SH-SY5Y (cell line): ENCODE measurements at regions not wholly inside any gene's neighbourhood (a gene's known extent, or its start where the extent isn't known, plus 50 kb on each side); places are given as distances from the start of the nearest gene placed in this dataset.

ENCODE experiments used
- GATA2 ChIP-seq: IDR thresholded peaks from 2 replicates; pipeline ENCODE4 v1.6.1; 2011; ENCODE audit warnings: mild to moderate bottlenecking, low read depth, low read length
- GATA3 ChIP-seq: IDR thresholded peaks from 2 replicates; pipeline ENCODE4 v1.6.1; 2011; ENCODE audit warnings: low read depth, mild to moderate bottlenecking, low read length, moderate library complexity

DNA sequence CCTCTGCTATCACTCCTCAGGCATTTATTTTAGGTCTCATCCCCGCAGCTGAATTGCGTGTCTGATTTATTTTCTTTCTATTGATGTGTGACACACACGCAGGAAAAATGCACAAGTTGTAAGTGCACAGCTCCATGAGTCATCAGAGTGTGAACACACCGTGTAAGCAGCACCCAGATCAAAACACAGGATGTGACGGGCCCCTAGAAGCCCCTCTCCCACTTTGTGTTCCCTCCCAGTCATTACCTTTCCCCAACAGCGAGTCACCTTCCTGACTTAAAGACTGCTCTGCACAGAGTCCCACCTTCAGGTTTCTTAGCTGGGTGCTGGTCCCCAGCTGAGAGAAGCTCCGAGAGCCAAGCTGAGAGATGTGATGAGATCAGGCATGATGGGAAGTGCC is 436.7 kb downstream of the MID1IP1 start:
- TF ChIP-seq GATA3 (no peak), GATA2 (no peak)
